Colonic mucosa (tissue), 4 donors: ENCODE measurements at regions not wholly inside any gene's neighbourhood (a gene's known extent, or its start where the extent isn't known, plus 50 kb on each side); places are given as distances from the start of the nearest gene placed in this dataset.

ENCODE experiments used
- DNase-seq: peaks from one replicate; pipeline ENCODE4 v3.0.0-alpha.2; 2020
- H3K27ac ChIP-seq: fragments of 200-600 bp; one replicate; pipeline ENCODE4 v1.8.0; 2021
- H3K27me3 ChIP-seq: fragments of 200-600 bp; one replicate; pipeline ENCODE4 v1.8.0; 2021
- H3K36me3 ChIP-seq: fragments of 200-600 bp; one replicate; pipeline ENCODE4 v1.8.0; 2021
- H3K4me1 ChIP-seq: fragments of 200-600 bp; one replicate; pipeline ENCODE4 v1.8.0; 2021; ENCODE audit warnings: mild to moderate bottlenecking
- H3K4me3 ChIP-seq: fragments of 200-600 bp; one replicate; pipeline ENCODE4 v1.8.0; 2021
- H3K9ac ChIP-seq, 2 donors: one replicate each; pipeline ENCODE4 v1.7.0; 2013; ENCODE audit warnings: control low read depth in 2 of 2, low read depth in 2 of 2, low read length in 2 of 2
- H3K9me3 ChIP-seq: fragments of 200-600 bp; one replicate; pipeline ENCODE4 v1.8.0; 2021
- intact Hi-C: fragments of 100-400 bp; cut with DNase I; formaldehyde crosslinking; loops from one replicate; pipeline ENCODE4 v1.14.1; 2022
- TF ChIP-seq, protein P1 (sequence below): fragments of 200-600 bp; IDR thresholded peaks from one replicate; pipeline ENCODE4 v1.8.0; 2022; ENCODE audit warnings: antibody characterized with exemption, mild to moderate bottlenecking
- donor health status: healthy.
- donor health status: DM: no; HTN: no; CAD: no.
- donor health status: DM: no; HTN: no; CAD: no.

GRCh38 chr14:27391331-27391730, 793.5 kb upstream of the NOVA1 start:
- Histone ChIP-seq H3K4me1 (no peaks in the 10 kb centered on the region), H3K36me3 (no peaks in the 10 kb centered on the region), H3K9me3 (no peaks in the 10 kb centered on the region), H3K27me3 (no peaks in the 10 kb centered on the region), H3K9ac (no peak overlapping the region), H3K4me3 (no peak overlapping the region), H3K27ac (no peak overlapping the region)
- intact Hi-C loops, result no loop called here
- TF ChIP-seq, protein P1, sequence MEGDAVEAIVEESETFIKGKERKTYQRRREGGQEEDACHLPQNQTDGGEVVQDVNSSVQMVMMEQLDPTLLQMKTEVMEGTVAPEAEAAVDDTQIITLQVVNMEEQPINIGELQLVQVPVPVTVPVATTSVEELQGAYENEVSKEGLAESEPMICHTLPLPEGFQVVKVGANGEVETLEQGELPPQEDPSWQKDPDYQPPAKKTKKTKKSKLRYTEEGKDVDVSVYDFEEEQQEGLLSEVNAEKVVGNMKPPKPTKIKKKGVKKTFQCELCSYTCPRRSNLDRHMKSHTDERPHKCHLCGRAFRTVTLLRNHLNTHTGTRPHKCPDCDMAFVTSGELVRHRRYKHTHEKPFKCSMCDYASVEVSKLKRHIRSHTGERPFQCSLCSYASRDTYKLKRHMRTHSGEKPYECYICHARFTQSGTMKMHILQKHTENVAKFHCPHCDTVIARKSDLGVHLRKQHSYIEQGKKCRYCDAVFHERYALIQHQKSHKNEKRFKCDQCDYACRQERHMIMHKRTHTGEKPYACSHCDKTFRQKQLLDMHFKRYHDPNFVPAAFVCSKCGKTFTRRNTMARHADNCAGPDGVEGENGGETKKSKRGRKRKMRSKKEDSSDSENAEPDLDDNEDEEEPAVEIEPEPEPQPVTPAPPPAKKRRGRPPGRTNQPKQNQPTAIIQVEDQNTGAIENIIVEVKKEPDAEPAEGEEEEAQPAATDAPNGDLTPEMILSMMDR, result no peak
- DNase-seq, result no peak

GRCh38 chr14:27392153-27392552, 794.3 kb upstream of the NOVA1 start:
- H3K4me3 ChIP-seq, result no peak overlapping the region
- H3K9ac ChIP-seq, result no peak overlapping the region
- no peak overlapping the region for H3K27ac ChIP-seq
- no peaks in the 10 kb centered on the region for H3K27me3 ChIP-seq
- H3K4me1 ChIP-seq, result no peaks in the 10 kb centered on the region
- H3K36me3 ChIP-seq, result no peaks in the 10 kb centered on the region
- no peak for DNase-seq
- TF ChIP-seq, protein P1, result no peak
- intact Hi-C loops, result no loop called here
- H3K9me3 ChIP-seq, result no peaks in the 10 kb centered on the region

DNA sequence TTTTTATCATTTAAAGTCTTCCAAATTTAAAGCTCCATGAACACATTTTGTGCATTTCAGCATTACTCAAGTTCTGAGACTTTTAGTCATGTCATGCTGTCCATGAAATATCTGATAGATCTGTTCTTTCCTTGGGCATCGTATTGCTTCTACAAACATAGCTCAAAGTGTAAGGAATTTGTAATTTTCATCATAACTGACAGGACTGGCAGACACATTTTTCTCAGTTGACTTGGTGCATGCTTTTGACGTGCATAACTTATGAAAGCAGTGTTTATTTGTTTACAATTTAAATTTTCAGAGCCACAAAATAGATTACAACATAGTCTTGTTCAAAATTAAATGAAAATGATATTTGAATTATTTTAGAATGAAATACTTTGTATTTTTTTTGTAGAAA, 812.1 kb upstream of the NOVA1 start:
- H3K9ac ChIP-seq, result no peak overlapping the region
- H3K4me3 ChIP-seq, result no peak overlapping the region
- TF ChIP-seq, protein P1, result no peak
- H3K27ac ChIP-seq, result no peak overlapping the region
- H3K4me1 ChIP-seq, result no peaks in the 10 kb centered on the region
- no peak for DNase-seq
- no peaks in the 10 kb centered on the region for H3K9me3 ChIP-seq
- no peaks in the 10 kb centered on the region for H3K27me3 ChIP-seq
- no peaks in the 10 kb centered on the region for H3K36me3 ChIP-seq
- intact Hi-C loops, result no loop called here

DNA sequence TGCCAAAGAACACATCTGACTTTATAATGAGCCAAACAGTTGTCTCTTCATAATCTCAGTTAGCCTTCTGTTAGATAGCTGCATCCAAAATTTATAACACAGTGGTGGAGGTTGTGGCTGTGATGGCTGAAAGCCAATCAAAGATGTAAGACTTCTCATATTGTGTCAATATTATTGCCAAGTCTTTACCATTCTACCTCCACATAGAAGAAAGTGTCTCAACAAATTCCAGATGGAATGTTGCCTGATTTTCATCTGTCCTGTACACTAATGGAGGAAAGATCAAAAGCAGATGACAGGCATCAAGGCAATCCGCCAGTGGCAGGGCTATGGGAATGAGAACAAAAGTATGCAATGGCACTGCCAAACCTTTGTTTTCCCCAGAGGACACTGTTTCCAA, 813.1 kb upstream of the NOVA1 start:
- intact Hi-C loops, result no loop called here
- H3K9me3 ChIP-seq, result no peaks in the 10 kb centered on the region
- no peak for DNase-seq
- no peaks in the 10 kb centered on the region for H3K4me1 ChIP-seq
- H3K4me3 ChIP-seq, result no peak overlapping the region
- TF ChIP-seq, protein P1, result no peak
- no peaks in the 10 kb centered on the region for H3K36me3 ChIP-seq
- no peak overlapping the region for H3K9ac ChIP-seq
- H3K27me3 ChIP-seq, result no peaks in the 10 kb centered on the region
- H3K27ac ChIP-seq, result no peak overlapping the region

DNA sequence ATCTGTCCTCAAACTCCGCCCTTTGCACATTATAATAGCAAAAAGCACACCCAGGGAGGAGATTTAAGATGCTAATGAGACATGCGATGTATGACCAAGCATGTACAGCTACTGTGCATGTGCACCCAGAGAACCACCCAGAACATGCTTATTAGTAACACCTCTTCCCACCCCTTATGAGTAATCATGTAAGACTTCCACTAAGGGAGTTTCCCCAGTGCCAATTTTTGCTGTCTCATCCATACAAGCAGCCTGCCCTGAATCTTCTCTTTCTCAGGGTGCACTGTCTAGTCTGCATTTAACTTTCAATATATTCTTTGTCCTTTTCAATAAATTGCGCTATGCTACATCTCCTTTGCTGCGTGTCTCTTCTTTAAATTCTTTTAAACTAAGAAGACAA, 830.0 kb upstream of the NOVA1 start:
- H3K4me3 ChIP-seq, result no peak overlapping the region
- TF ChIP-seq, protein P1, result no peak
- no peak overlapping the region for H3K27ac ChIP-seq
- no peak for DNase-seq
- intact Hi-C loops, result no loop called here
- no peaks in the 10 kb centered on the region for H3K27me3 ChIP-seq
- no peak overlapping the region for H3K9ac ChIP-seq
- H3K4me1 ChIP-seq, result no peaks in the 10 kb centered on the region
- no peaks in the 10 kb centered on the region for H3K9me3 ChIP-seq
- H3K36me3 ChIP-seq, result no peaks in the 10 kb centered on the region
